ENCODE measurements at regions not wholly inside any gene's neighbourhood (a gene's known extent, or its start where the extent isn't known, plus 50 kb on each side); places are given as distances from the start of the nearest gene placed in this dataset.

- Histone ChIP-seq H3K36me3 (ENCODE audit: insufficient read depth, low read length) (no peaks in the 10 kb centered on the region), H3K27me3 (ENCODE audit: control insufficient read depth, insufficient read depth, low read length) (peaks cover 3% of the 10 kb centered on the region), H3K9ac (ENCODE audit: low read depth, low read length) (no peak overlapping the region), H3K4me2 (ENCODE audit: low read length) (no peak overlapping the region), H3K4me1 (ENCODE audit: control insufficient read depth, insufficient read depth, low read length) (no peaks in the 10 kb centered on the region), H3K9me3 (replicated peaks; ENCODE audit: low read length) (no peaks in the 10 kb centered on the region), H3K4me3 (ENCODE audit: low read length) (no peak overlapping the region)
Measured at GRCh38 chr5:82656341-82656761, 378.2 kb upstream of the RPS23 start.

DNA sequence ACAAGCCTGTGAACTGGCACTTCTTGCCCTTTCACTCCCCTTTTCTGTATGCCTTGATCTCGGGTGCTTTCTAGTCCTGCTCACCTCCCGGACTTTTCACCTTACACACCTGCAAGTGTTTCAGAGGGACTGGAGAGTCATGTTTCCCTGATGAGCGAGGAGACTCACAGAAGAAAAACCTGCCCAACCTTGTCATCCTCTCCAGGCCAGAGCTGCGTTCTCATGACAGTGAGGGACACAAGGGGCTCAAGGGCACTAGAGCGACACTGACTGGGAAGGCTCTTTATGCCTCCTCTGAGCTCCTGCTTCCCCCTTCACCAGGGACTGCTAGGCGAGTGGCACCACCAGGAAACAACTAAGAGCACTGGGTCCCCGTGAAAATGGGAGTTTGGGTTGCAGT, 376.9 kb upstream of the RPS23 start:
- H3K9ac ChIP-seq (ENCODE audit: low read depth, low read length) = no peak overlapping the region
- H3K4me3 ChIP-seq (ENCODE audit: low read length) = no peak overlapping the region
- H3K27me3 ChIP-seq (ENCODE audit: control insufficient read depth, insufficient read depth, low read length) = peaks cover 3% of the 10 kb centered on the region
- H3K4me2 ChIP-seq (ENCODE audit: low read length) = no peak overlapping the region
- no peaks in the 10 kb centered on the region for H3K9me3 ChIP-seq (replicated peaks; ENCODE audit: low read length)
- H3K4me1 ChIP-seq (ENCODE audit: control insufficient read depth, insufficient read depth, low read length) = no peaks in the 10 kb centered on the region
- H3K36me3 ChIP-seq (ENCODE audit: insufficient read depth, low read length) = no peaks in the 10 kb centered on the region

- no peaks in the 10 kb centered on the region for H3K36me3 ChIP-seq (ENCODE audit: insufficient read depth, low read length)
- no peak overlapping the region for H3K9ac ChIP-seq (ENCODE audit: low read depth, low read length)
- no peak overlapping the region for H3K4me3 ChIP-seq (ENCODE audit: low read length)
Measured at GRCh38 chr5:82649943-82650342, 371.8 kb upstream of the RPS23 start.

DNA sequence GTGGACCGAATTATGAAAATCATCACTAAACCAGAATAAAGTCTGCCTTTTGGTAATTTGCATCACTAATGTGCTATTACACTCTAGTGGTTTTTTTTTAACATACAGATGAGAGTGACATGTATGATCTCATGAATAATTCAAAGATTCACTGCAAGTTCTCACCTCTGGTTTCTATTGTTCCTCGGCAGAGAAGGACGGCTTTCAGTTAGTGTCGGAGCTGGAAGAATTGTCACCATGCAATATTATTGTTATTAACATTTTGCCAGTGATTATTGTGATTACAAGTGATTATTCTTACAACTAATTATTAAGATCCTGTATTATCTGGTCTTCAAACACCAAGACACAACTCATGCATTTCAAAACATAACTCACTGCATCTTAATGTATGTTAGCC, 366.6 kb upstream of the RPS23 start:
- Histone ChIP-seq H3K9me3 (replicated peaks; ENCODE audit: low read length) (no peaks in the 10 kb centered on the region), H3K4me2 (ENCODE audit: low read length) (no peak overlapping the region), H3K27me3 (ENCODE audit: control insufficient read depth, insufficient read depth, low read length) (peaks cover 9% of the 10 kb centered on the region), H3K36me3 (ENCODE audit: insufficient read depth, low read length) (no peaks in the 10 kb centered on the region), H3K4me1 (ENCODE audit: control insufficient read depth, insufficient read depth, low read length) (no peaks in the 10 kb centered on the region), H3K9ac (ENCODE audit: low read depth, low read length) (no peak overlapping the region), H3K4me3 (ENCODE audit: low read length) (no peak overlapping the region)

More at GRCh38 chr5:82649943-82650342, 371.8 kb upstream of the RPS23 start:
- H3K4me1 ChIP-seq (ENCODE audit: control insufficient read depth, insufficient read depth, low read length) = no peaks in the 10 kb centered on the region
- no peaks in the 10 kb centered on the region for H3K9me3 ChIP-seq (replicated peaks; ENCODE audit: low read length)
- H3K27me3 ChIP-seq (ENCODE audit: control insufficient read depth, insufficient read depth, low read length) = peaks cover 9% of the 10 kb centered on the region
- no peak overlapping the region for H3K4me2 ChIP-seq (ENCODE audit: low read length)

DNA sequence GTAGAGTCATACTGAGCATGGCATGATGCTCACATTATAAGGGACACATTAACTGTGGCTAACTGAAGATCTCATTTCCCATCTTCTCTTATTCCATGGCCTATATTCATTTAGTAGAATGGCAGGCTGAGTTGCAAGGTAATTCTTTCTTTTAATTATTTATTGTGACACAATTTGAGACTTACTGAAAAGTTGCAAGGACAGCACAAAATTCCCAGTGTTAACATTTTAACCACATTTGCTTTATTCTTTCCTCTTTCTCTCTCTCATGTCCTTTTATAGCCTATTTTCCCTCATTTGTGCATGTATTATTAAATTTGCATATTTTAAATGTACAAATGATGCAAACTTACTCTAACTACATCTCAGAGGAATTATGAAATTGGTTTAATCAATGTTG, 366.1 kb upstream of the RPS23 start:
- Histone ChIP-seq H3K4me1 (ENCODE audit: control insufficient read depth, insufficient read depth, low read length) (no peaks in the 10 kb centered on the region), H3K36me3 (ENCODE audit: insufficient read depth, low read length) (no peaks in the 10 kb centered on the region), H3K27me3 (ENCODE audit: control insufficient read depth, insufficient read depth, low read length) (peaks cover 9% of the 10 kb centered on the region), H3K4me2 (ENCODE audit: low read length) (no peak overlapping the region), H3K4me3 (ENCODE audit: low read length) (no peak overlapping the region), H3K9ac (ENCODE audit: low read depth, low read length) (no peak overlapping the region), H3K9me3 (replicated peaks; ENCODE audit: low read length) (no peaks in the 10 kb centered on the region)

- peaks cover 9% of the 10 kb centered on the region for H3K27me3 ChIP-seq (ENCODE audit: control insufficient read depth, insufficient read depth, low read length)
- no peaks in the 10 kb centered on the region for H3K9me3 ChIP-seq (replicated peaks; ENCODE audit: low read length)
- H3K4me3 ChIP-seq (ENCODE audit: low read length) = no peak overlapping the region
- H3K4me1 ChIP-seq (ENCODE audit: control insufficient read depth, insufficient read depth, low read length) = no peaks in the 10 kb centered on the region
- no peaks in the 10 kb centered on the region for H3K36me3 ChIP-seq (ENCODE audit: insufficient read depth, low read length)
- H3K4me2 ChIP-seq (ENCODE audit: low read length) = no peak overlapping the region
- H3K9ac ChIP-seq (ENCODE audit: low read depth, low read length) = no peak overlapping the region
Measured at GRCh38 chr5:82642313-82642712, 364.2 kb upstream of the RPS23 start.

- no peaks in the 10 kb centered on the region for H3K4me1 ChIP-seq (ENCODE audit: control insufficient read depth, insufficient read depth, low read length)
- H3K9ac ChIP-seq (ENCODE audit: low read depth, low read length) = no peak overlapping the region
- no peak overlapping the region for H3K4me3 ChIP-seq (ENCODE audit: low read length)
- no peaks in the 10 kb centered on the region for H3K36me3 ChIP-seq (ENCODE audit: insufficient read depth, low read length)
- H3K9me3 ChIP-seq (replicated peaks; ENCODE audit: low read length) = no peaks in the 10 kb centered on the region
- H3K27me3 ChIP-seq (ENCODE audit: control insufficient read depth, insufficient read depth, low read length) = peaks cover 7% of the 10 kb centered on the region
- no peak overlapping the region for H3K4me2 ChIP-seq (ENCODE audit: low read length)
Measured at GRCh38 chr5:82641331-82642003, 363.3 kb upstream of the RPS23 start.

DNA sequence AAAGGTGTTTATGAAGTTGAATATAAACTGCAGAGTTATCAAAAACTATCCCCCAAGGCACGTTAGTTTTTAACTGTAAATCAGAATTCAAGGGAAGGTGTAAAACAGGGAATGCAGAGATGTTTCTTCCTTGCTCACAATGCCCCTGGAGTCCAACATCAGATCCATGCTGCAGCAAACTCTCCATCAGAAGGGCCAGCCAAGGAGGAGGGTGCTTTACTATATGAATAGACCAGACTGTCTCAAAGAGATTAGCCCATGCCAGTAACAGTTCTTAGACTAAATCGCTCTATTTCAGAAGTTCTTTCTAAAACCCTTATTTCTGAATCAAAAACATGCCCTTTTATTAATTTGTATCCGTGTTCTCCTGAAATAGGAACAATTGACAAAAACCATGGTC, 362.8 kb upstream of the RPS23 start:
- H3K36me3 ChIP-seq (ENCODE audit: insufficient read depth, low read length) = no peaks in the 10 kb centered on the region
- no peaks in the 10 kb centered on the region for H3K9me3 ChIP-seq (replicated peaks; ENCODE audit: low read length)
- no peak overlapping the region for H3K4me2 ChIP-seq (ENCODE audit: low read length)
- peaks cover 1% of the 10 kb centered on the region for H3K4me1 ChIP-seq (ENCODE audit: control insufficient read depth, insufficient read depth, low read length)
- no peak overlapping the region for H3K4me3 ChIP-seq (ENCODE audit: low read length)
- peaks cover 4% of the 10 kb centered on the region for H3K27me3 ChIP-seq (ENCODE audit: control insufficient read depth, insufficient read depth, low read length)
- H3K9ac ChIP-seq (ENCODE audit: low read depth, low read length) = no peak overlapping the region

DNA sequence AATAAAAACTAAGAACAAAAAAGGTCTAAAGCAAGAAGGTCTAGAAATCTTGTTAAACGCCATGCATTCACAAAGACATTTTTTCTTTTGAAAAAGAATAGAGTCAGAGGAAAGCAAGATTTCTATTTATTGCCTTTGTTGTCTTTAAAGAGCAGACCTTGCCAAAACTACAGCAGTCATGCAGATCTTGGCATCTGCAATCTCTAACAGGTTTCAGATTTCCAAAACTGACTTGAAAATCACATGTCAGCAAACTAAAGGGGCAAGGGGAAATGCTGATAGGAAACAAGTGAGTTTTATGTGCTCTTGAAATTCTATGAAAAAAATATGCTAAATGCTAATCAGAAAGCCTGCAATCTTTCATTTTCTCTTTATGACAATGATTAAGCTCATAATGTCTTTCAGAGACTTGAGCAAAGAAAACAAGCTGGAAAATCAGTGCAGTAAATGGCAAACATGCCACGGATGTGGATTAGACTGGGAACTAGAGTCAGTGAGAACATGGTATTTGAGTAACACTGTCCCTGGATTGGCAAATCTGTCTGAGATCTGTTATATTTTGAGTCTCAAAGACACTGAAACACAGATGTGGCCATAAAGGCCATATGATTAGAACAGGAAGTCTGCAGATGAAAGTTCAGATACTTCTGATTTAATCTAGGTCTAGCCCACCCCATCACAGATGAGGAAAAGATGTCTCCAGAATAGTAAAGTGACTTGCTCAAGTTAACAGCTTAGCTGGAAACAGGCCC, 361.4 kb upstream of the RPS23 start:
- Histone ChIP-seq H3K9ac (ENCODE audit: low read depth, low read length) (no peak overlapping the region), H3K4me3 (ENCODE audit: low read length) (no peak overlapping the region), H3K36me3 (ENCODE audit: insufficient read depth, low read length) (no peaks in the 10 kb centered on the region), H3K4me1 (ENCODE audit: control insufficient read depth, insufficient read depth, low read length) (peaks cover 10% of the 10 kb centered on the region), H3K9me3 (replicated peaks; ENCODE audit: low read length) (no peaks in the 10 kb centered on the region), H3K27me3 (ENCODE audit: control insufficient read depth, insufficient read depth, low read length) (no peaks in the 10 kb centered on the region), H3K4me2 (ENCODE audit: low read length) (no peak overlapping the region)

- Histone ChIP-seq H3K27me3 (ENCODE audit: control insufficient read depth, insufficient read depth, low read length) (no peaks in the 10 kb centered on the region), H3K4me2 (ENCODE audit: low read length) (no peak overlapping the region), H3K36me3 (ENCODE audit: insufficient read depth, low read length) (no peaks in the 10 kb centered on the region), H3K9ac (ENCODE audit: low read depth, low read length) (no peak overlapping the region), H3K4me3 (ENCODE audit: low read length) (no peak overlapping the region), H3K9me3 (replicated peaks; ENCODE audit: low read length) (no peaks in the 10 kb centered on the region), H3K4me1 (ENCODE audit: control insufficient read depth, insufficient read depth, low read length) (peaks cover 10% of the 10 kb centered on the region)
Measured at GRCh38 chr5:82636591-82636990, 358.4 kb upstream of the RPS23 start.

DNA sequence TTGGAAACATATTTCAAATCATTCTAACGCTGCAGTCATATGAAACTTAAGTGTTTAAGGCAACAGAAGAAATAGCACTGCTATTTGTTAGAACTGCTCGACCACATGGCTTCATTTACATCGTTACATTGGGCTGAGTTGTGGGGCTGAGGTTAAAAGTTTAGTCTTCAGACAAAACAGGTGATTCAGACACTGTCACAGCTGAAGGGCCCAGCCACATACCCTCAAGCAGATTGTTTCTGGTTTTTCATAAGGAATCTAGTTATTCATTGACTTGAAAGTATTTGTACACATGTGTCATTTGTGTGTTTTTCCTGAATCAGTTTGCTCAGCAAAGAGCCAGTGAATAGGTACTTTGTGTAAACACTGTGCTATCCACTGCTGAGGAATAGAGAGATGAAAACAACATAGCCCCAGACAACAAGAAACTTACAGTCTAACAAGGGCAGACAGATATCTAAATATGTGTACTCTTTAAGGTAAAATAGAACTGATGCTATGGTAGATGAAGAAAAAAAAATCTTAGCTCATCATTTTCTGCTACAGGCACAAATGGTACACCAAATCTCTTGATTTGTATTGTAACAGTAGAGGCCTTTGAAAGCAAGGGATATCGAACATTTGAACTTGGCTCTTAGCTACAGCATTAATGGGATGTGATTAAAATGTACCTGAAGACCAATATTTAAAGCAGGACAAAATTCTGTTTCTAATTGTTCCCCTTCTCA, 357.6 kb upstream of the RPS23 start:
- Histone ChIP-seq H3K27me3 (ENCODE audit: control insufficient read depth, insufficient read depth, low read length) (no peaks in the 10 kb centered on the region), H3K4me1 (ENCODE audit: control insufficient read depth, insufficient read depth, low read length) (peaks cover 10% of the 10 kb centered on the region), H3K36me3 (ENCODE audit: insufficient read depth, low read length) (no peaks in the 10 kb centered on the region), H3K4me3 (ENCODE audit: low read length) (no peak overlapping the region), H3K9ac (ENCODE audit: low read depth, low read length) (no peak overlapping the region), H3K9me3 (replicated peaks; ENCODE audit: low read length) (no peaks in the 10 kb centered on the region), H3K4me2 (ENCODE audit: low read length) (no peak overlapping the region)

Measured in skeletal muscle satellite cell (primary cell).